Hepatocyte (in vitro differentiated cells): ENCODE measurements at regions not wholly inside any gene's neighbourhood (a gene's known extent, or its start where the extent isn't known, plus 50 kb on each side); places are given as distances from the start of the nearest gene placed in this dataset.

ENCODE experiments used
- DNase-seq: peaks from one replicate; pipeline ENCODE4 v3.0.0-alpha.2; 2016; ENCODE audit warnings: low spot score
- H2AFZ ChIP-seq: fragments of 200-600 bp; sonication (generic); 2 replicates; pipeline ENCODE4 v1.6.0; 2016; ENCODE audit warnings: antibody characterized with exemption, mild to moderate bottlenecking
- H3K27ac ChIP-seq: fragments of 200-600 bp; sonication (generic); 2 replicates; pipeline ENCODE4 v1.5.1; 2016; ENCODE audit warnings: mild to moderate bottlenecking
- H3K27me3 ChIP-seq: fragments of 200-600 bp; sonication (generic); 2 replicates; pipeline ENCODE4 v1.6.1; 2016
- H3K36me3 ChIP-seq: fragments of 200-600 bp; sonication (generic); replicated peaks from 2 replicates; pipeline ENCODE4 v1.5.1; 2016; ENCODE audit warnings: low read depth; ENCODE audit not compliant: insufficient read depth
- H3K4me1 ChIP-seq: fragments of 200-600 bp; sonication (generic); 2 replicates; pipeline ENCODE4 v1.5.1; 2016; ENCODE audit warnings: mild to moderate bottlenecking, moderate library complexity; ENCODE audit not compliant: insufficient read depth
- H3K4me2 ChIP-seq: fragments of 200-600 bp; sonication (generic); 2 replicates; pipeline ENCODE4 v1.6.0; 2016
- H3K4me3 ChIP-seq: fragments of 200-600 bp; sonication (generic); 2 replicates; pipeline ENCODE4 v1.5.1; 2016; ENCODE audit warnings: mild to moderate bottlenecking
- H3K79me2 ChIP-seq: fragments of 200-600 bp; sonication (generic); 2 replicates; pipeline ENCODE4 v1.6.0; 2017; ENCODE audit warnings: mild to moderate bottlenecking
- H3K9me2 ChIP-seq: fragments of 200-600 bp; sonication (generic); replicated peaks from 2 replicates; pipeline ENCODE4 v1.6.0; 2017; ENCODE audit warnings: mild to moderate bottlenecking; ENCODE audit not compliant: insufficient read depth
- H3K9me3 ChIP-seq: fragments of 200-600 bp; sonication (generic); 2 replicates; pipeline ENCODE4 v1.5.1; 2016; ENCODE audit warnings: low read depth, mild to moderate bottlenecking
- H4K20me1 ChIP-seq: fragments of 200-600 bp; sonication (generic); 2 replicates; pipeline ENCODE4 v1.6.0; 2016; ENCODE audit warnings: mild to moderate bottlenecking; ENCODE audit not compliant: insufficient read depth, poor library complexity, severe bottlenecking
- EZH2 ChIP-seq: fragments of 200-600 bp; sonication (generic); IDR thresholded peaks from 2 replicates; pipeline ENCODE4 v1.6.1; 2016; ENCODE audit warnings: antibody characterized with exemption, mild to moderate bottlenecking, borderline replicate concordance
- EZH2phosphoT487 ChIP-seq: fragments of 200-600 bp; sonication (generic); IDR thresholded peaks from one replicate; pipeline ENCODE4 v1.6.1; 2018; ENCODE audit warnings: antibody characterized with exemption, mild to moderate bottlenecking, low read depth, moderate library complexity; ENCODE audit not compliant: unreplicated experiment, severe bottlenecking
- WGBS: methylation state at CpG from one replicate; pipeline ENCODE4 v1.1.6; 2016; ENCODE audit warnings: low lambda C conversion rate; ENCODE audit errors: missing lambda C conversion rate; 5-methylcytosine and 5-hydroxymethylcytosine counted together
- TF ChIP-seq, protein P1 (sequence below): fragments of 200-600 bp; sonication (generic); IDR thresholded peaks from 2 replicates; pipeline ENCODE4 v1.5.1; 2016; ENCODE audit warnings: antibody characterized with exemption, mild to moderate bottlenecking; ENCODE audit not compliant: poor library complexity

GRCh38 chr12:92478692-92479091 lies 224.1 kb upstream of the PLEKHG7 start:
- no peak for TF ChIP-seq EZH2phosphoT487
- TF ChIP-seq, protein P1, sequence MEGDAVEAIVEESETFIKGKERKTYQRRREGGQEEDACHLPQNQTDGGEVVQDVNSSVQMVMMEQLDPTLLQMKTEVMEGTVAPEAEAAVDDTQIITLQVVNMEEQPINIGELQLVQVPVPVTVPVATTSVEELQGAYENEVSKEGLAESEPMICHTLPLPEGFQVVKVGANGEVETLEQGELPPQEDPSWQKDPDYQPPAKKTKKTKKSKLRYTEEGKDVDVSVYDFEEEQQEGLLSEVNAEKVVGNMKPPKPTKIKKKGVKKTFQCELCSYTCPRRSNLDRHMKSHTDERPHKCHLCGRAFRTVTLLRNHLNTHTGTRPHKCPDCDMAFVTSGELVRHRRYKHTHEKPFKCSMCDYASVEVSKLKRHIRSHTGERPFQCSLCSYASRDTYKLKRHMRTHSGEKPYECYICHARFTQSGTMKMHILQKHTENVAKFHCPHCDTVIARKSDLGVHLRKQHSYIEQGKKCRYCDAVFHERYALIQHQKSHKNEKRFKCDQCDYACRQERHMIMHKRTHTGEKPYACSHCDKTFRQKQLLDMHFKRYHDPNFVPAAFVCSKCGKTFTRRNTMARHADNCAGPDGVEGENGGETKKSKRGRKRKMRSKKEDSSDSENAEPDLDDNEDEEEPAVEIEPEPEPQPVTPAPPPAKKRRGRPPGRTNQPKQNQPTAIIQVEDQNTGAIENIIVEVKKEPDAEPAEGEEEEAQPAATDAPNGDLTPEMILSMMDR = no peak
- TF ChIP-seq EZH2 = no peak
- no peaks in the 10 kb centered on the region for H3K4me1 ChIP-seq
- no peaks in the 10 kb centered on the region for H4K20me1 ChIP-seq
- no peak overlapping the region for H3K27ac ChIP-seq
- no peak for DNase-seq
- no peaks in the 10 kb centered on the region for H3K79me2 ChIP-seq
- no peaks in the 10 kb centered on the region for H3K9me3 ChIP-seq
- no peaks in the 10 kb centered on the region for H3K36me3 ChIP-seq
- WGBS = 85% methylated on average over 2 of the region's 2 CpGs
- H3K4me2 ChIP-seq = no peak overlapping the region
- H2AFZ ChIP-seq = no peak overlapping the region
- no peaks in the 10 kb centered on the region for H3K27me3 ChIP-seq
- H3K4me3 ChIP-seq = no peak overlapping the region
- no peaks in the 10 kb centered on the region for H3K9me2 ChIP-seq

DNA sequence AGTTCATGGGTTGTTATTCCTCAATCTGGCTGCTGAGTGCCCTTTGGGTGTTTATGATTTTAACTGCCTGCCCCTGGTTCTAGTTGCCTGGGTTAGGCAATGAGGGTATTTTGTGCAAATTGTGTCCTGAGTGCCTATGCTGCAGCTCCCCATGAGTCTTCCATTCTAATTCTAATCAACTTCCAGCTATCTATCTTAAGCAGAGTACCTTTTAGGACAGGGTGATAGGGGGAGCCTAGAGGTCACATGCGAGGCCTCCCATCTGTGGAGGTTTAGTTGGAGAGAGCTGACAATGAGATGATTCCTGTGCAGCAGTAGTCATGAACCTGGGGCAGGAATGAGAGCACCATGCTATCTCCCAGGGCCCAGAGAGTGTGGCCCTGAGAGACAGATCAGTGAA lies 225.9 kb upstream of the PLEKHG7 start:
- Histone ChIP-seq H3K4me2 (no peak overlapping the region), H4K20me1 (no peaks in the 10 kb centered on the region), H3K36me3 (no peaks in the 10 kb centered on the region), H3K27ac (no peak overlapping the region), H3K79me2 (no peaks in the 10 kb centered on the region), H2AFZ (no peak overlapping the region), H3K27me3 (no peaks in the 10 kb centered on the region), H3K4me1 (no peaks in the 10 kb centered on the region), H3K9me3 (no peaks in the 10 kb centered on the region), H3K9me2 (no peaks in the 10 kb centered on the region), H3K4me3 (no peak overlapping the region)
- WGBS = 90% methylated on average over 1 of the region's 1 CpG
- no peak for DNase-seq
- no peak for TF ChIP-seq EZH2
- no peak for TF ChIP-seq EZH2phosphoT487

DNA sequence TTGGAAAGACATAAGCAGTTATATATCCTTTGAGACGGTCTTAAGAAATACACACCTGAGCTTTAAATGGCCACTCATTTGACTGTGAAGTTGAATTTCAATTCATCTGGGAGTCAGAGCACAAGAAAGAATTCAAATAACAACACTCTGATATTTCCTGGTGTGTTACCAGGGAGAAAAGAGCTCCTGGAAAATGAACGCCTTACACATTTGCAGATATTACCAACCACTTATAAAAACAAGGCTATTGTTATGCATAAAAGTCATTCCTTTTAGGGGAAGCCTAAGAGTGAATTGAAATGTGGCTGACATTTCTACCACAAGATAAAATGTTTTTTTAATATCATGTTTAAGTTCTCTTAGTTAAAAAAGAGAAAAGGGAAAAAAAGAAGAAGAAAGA lies 229.2 kb upstream of the PLEKHG7 start:
- Histone ChIP-seq H3K36me3 (no peaks in the 10 kb centered on the region), H3K79me2 (no peaks in the 10 kb centered on the region), H3K9me2 (no peaks in the 10 kb centered on the region), H2AFZ (peak overlapping the region; percentile 8), H3K4me3 (no peak overlapping the region), H3K4me1 (peaks cover 2% of the 10 kb centered on the region), H3K9me3 (no peaks in the 10 kb centered on the region), H3K4me2 (no peak overlapping the region), H4K20me1 (no peaks in the 10 kb centered on the region), H3K27ac (peak overlapping the region; percentile 15), H3K27me3 (no peaks in the 10 kb centered on the region)
- no peak for TF ChIP-seq EZH2phosphoT487
- TF ChIP-seq, protein P1 = no peak
- TF ChIP-seq EZH2 = no peak
- DNase-seq = no peak
- 85% methylated on average over 2 of the region's 2 CpGs for WGBS

GRCh38 chr12:92472201-92472600 lies 230.6 kb upstream of the PLEKHG7 start:
- 69% methylated on average over 2 of the region's 2 CpGs for WGBS

More at GRCh38 chr12:92472201-92472600, 230.6 kb upstream of the PLEKHG7 start:
- H3K9me2 ChIP-seq = no peaks in the 10 kb centered on the region
- H2AFZ ChIP-seq = no peak overlapping the region
- TF ChIP-seq EZH2phosphoT487 (no peak), EZH2 (no peak)
- TF ChIP-seq, protein P1 = no peak
- no peak overlapping the region for H3K4me2 ChIP-seq
- no peaks in the 10 kb centered on the region for H3K9me3 ChIP-seq
- H3K36me3 ChIP-seq = no peaks in the 10 kb centered on the region
- no peak for DNase-seq
- no peaks in the 10 kb centered on the region for H3K27me3 ChIP-seq
- no peak overlapping the region for H3K4me3 ChIP-seq
- no peaks in the 10 kb centered on the region for H4K20me1 ChIP-seq
- H3K27ac ChIP-seq = peak overlapping the region; percentile 56
- H3K79me2 ChIP-seq = no peaks in the 10 kb centered on the region
- peaks cover 9% of the 10 kb centered on the region for H3K4me1 ChIP-seq
